ENCODE measurements at regions not wholly inside any gene's neighbourhood (a gene's known extent, or its start where the extent isn't known, plus 50 kb on each side); places are given as distances from the start of the nearest gene placed in this dataset.
"Not testable (repeated sequence)": the region's sequence is repeated elsewhere in the genome, so short reads cannot be mapped to it uniquely, and the experiment has no call there.

DNA sequence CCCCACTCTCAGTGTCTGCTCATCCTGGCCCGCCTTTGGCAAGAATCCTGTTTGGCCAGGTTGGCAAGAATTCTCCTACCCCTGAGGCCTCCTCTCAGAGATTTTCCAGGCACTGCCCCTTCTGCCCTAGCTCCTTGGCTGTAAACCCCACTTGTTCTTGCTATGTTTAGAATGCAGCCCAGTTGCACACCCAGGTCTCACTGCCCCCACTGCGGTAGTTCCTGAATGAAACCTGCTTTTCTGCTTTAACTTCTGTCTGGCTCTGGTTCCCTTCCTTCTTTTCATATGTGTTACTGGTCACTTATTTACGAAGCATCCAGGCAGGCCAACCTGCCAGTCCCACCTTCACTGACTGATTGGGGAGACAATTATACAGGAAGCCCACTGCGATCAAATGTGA, 576.9 kb downstream of the GLRX3 start:
- peak in 5 of 11 donors; percentile 4 to 33 (median 9) for DNase-seq (ENCODE audit: extremely low read depth in 1 of 11, low read depth in 9 of 11, low spot score in 4 of 11)

DNA sequence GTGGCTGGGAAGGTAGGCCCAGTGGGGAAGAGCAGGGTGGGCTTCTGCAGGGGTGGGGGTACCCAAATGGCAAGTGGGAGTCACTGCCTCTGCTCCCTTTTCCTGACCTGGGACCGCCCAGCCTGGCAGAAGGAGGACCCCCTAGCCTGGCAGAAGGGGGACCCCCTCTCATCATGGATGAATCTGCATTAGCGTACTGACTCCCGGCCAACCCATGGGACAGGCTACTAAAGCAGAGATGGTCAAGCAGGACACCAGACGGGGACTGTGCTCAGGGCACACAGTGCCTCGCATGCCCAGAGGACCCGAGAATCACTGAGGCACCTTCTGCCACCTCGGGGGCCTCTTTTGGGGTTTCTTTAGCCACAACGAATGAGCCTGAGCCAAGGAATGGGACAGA, 577.5 kb downstream of the GLRX3 start:
- no peak for DNase-seq (ENCODE audit: extremely low read depth in 1 of 11, low read depth in 9 of 11, low spot score in 4 of 11)

GRCh38 chr10:130714742-130715467, 578.7 kb downstream of the GLRX3 start:
- DNase-seq (ENCODE audit: extremely low read depth in 1 of 11, low read depth in 9 of 11, low spot score in 4 of 11): no peak

DNA sequence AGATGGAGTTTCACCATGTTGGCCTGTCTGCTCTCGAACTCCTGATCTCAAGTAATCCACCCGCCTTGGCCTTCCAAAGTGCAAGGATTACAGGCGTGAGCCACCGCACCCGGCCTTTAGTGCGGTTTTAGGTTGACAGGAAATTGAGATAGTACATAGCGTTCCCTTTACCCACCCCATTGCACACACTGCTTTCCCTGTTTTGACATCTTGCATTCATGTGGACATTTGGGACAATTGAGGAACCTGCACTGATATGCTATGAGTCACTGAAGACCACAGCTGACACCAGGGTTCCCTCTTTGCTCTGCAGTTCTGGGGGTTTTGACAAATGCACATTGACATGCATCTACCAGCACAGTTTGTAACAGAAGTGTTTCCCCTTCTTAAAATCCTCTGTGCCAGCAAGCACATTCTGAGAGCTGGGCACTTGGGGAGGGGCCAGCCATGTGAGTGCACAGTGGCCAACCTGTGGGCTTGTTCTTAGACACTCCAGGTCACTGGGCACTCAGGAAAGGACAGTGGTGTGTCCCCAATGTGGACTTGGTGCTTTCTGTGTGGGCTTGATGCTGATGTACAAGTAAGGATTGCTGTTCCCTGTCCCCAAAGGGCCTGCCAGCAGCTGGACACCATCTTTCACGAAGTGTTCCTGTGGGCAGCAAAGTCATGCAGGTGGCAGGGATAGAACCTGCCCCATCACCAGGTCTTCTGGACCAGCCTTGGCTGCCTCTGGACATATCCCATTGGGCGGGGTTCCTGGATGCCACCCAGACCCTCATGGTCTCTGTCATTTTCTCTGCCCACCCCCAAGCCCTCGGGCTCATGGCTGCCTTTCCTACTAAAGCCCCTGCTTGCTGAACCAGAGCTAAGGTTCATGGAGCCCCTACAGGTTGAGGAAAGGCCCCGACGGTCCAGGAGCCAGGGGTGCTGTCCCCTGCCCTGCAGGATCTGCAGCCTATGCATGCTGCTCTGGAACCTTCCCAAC, 579.8 kb downstream of the GLRX3 start:
- no peak for DNase-seq (ENCODE audit: extremely low read depth in 1 of 11, low read depth in 9 of 11, low spot score in 4 of 11)

- DNase-seq (ENCODE audit: extremely low read depth in 1 of 11, low read depth in 9 of 11, low spot score in 4 of 11): no peak
Observed at GRCh38 chr10:130717083-130717482, 580.9 kb downstream of the GLRX3 start.

GRCh38 chr10:130718744-130719447, 582.7 kb downstream of the GLRX3 start:
- DNase-seq (ENCODE audit: extremely low read depth in 1 of 11, low read depth in 9 of 11, low spot score in 4 of 11): not testable (repeated sequence)

- DNase-seq (ENCODE audit: extremely low read depth in 1 of 11, low read depth in 9 of 11, low spot score in 4 of 11): no peak
Observed at GRCh38 chr10:130719448-130719752, 583.2 kb downstream of the GLRX3 start.

DNA sequence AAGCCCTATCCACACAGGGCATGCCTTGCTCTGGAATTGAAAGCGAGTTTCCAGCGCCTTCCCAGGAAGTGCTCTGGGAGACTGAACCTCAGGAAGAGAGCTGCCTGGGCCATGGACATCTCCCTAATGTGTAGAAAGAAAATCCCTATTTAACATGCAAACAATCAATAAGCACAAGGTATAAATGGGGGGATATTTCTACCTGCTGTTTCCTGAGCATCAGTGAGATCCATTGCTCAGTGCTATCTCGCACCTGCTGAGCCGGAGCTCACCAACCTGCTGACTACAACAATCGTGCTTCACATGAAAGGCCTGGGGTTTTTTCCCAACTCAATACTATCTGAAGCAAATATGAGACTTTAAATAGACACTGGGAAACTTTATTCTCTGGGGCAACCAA, 584.0 kb downstream of the GLRX3 start:
- DNase-seq (ENCODE audit: extremely low read depth in 1 of 11, low read depth in 9 of 11, low spot score in 4 of 11): no peak

- DNase-seq (ENCODE audit: extremely low read depth in 1 of 11, low read depth in 9 of 11, low spot score in 4 of 11): no peak
Observed at GRCh38 chr10:130721971-130722370, 585.8 kb downstream of the GLRX3 start.

DNA sequence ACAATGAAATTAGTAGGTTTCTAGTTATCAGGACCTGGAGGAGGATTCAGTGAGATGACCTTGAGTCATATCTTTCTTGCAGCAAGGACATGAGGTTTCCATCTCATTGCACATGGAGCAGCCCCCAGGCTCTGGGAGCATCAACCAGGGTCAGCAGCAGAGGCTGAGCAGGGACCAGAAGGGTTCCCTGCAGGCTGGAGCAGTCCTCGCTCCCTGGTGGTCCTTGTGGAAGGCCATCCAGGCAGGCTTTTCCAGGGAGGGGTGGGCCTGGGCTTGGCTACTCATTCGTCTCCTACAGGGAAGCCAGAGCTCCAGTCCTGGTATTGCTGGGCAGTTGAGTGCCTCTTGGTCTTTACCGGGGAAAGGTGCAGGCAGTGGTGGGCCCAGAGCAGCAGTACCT, 587.5 kb downstream of the GLRX3 start:
- no peak for DNase-seq (ENCODE audit: extremely low read depth in 1 of 11, low read depth in 9 of 11, low spot score in 4 of 11)

DNA sequence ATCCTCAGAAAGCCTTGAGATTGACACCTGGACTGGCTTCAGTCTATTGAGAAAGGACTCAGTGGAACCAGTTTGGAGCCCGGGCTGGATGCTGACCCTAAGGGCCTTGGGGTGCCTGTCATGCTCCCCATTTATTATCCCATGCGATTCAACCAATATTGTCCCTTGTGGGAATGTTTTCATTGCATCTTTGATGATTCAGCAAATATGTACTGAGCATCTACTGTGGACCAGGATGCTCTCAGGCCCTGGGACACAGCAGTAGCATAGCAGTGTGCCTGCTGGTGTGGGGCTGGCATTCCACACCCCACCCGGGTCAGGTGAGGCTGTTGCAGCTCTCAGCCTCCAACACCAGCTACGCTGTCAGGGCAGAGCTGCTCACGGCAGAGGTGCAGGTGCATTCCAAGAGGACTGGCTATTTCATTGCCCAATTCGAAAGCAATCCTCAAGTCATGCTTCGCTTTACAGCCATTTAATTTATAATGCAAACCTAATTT, 586.0 kb downstream of the TCERG1L start:
- no peak for DNase-seq (ENCODE audit: extremely low read depth in 1 of 11, low read depth in 9 of 11, low spot score in 4 of 11)

DNA sequence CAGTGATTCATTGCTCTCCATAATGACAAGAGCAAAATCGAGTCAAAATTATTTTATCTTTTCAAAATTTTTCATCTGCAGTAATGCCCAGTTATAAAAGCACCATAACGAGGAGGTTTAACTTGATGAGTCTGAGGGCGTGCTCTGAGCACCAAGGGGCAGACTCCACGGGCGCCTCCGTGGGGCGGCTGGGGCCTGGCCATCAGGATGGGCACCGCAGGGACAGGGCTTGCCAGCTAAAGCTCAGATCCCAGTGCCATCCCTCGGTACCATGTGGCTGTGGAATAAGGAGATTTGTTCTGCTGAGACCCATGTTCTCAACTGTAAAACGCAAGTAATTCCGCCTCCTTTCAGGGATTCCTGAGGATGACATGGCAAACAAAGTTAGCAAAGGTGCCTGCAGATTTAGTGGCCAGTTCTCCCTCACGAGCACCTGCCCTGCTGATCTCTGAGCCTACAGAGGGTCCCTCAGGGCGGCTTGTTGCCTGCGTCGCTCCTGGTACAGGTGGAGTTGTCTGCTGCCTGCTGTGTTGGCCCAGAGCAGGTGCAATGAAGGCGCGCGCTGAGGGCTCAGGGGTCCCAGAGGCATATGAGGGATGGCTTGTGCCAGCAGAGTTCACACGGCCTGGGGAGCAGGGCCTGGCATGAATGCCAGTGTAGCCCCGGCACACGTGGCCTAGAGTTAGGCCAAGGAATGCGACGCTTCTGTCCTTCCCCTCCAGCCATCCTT, 584.4 kb downstream of the TCERG1L start:
- no peak for DNase-seq (ENCODE audit: extremely low read depth in 1 of 11, low read depth in 9 of 11, low spot score in 4 of 11)

DNA sequence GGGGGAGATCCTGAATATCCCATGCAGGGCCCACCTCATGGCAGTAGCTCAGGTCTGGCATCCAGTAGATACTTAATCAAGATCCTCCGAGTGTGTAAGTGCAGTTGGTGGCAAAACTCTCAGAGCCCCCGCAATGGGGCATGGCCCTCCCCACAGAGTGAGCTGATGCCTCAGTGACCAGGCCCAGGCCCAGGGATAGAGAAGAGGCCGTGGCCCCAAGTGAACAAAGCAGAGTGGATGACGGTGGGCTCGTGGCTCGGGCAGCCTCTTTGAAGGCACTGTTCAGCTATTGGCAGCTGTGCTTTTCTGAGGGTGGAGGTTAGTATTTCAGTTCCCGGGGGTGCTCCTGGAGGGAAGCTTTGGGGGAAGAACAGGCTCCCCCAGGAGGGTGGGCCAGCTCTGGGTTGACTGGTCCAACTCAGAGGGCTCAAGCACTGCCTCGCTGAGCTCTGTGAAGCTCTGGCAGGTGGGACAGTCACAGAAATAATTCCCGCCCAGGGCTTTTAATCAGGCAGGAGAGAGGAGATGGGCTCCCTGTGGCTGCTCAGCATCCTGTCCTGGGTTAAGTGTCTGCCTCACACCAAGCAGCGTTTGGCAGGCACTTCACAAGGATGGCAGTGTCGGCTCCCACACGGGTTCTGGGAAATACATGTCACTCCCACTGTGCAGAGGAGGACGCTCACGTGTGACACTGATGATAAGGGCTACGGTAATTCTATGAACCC, 583.6 kb downstream of the TCERG1L start:
- no peak for DNase-seq (ENCODE audit: extremely low read depth in 1 of 11, low read depth in 9 of 11, low spot score in 4 of 11)

- DNase-seq (ENCODE audit: extremely low read depth in 1 of 11, low read depth in 9 of 11, low spot score in 4 of 11): no peak
Observed at GRCh38 chr10:130728531-130729215, 582.8 kb downstream of the TCERG1L start.

GRCh38 chr10:130729876-130730275, 581.6 kb downstream of the TCERG1L start:
- no peak for DNase-seq (ENCODE audit: extremely low read depth in 1 of 11, low read depth in 9 of 11, low spot score in 4 of 11)

DNA sequence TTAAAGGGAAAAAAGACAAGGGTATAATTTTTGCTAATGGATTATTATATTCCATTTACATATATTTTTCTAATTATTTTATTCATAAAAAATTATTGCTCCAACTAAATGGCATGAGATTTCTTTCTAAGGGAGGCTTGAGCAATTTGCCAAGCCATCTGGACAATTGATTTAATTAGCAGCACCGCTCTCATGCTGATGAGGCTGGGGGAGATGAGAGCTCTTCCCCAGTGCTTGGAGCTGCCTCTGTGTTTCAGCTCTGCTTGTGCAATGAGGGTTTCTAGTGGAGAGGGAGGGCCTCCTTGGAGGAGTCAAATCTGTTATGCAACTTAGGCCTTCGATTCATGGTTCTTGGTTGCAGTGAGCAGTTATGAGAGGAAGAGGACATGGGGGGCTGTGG, 574.3 kb downstream of the TCERG1L start:
- DNase-seq (ENCODE audit: extremely low read depth in 1 of 11, low read depth in 9 of 11, low spot score in 4 of 11): no peak

DNA sequence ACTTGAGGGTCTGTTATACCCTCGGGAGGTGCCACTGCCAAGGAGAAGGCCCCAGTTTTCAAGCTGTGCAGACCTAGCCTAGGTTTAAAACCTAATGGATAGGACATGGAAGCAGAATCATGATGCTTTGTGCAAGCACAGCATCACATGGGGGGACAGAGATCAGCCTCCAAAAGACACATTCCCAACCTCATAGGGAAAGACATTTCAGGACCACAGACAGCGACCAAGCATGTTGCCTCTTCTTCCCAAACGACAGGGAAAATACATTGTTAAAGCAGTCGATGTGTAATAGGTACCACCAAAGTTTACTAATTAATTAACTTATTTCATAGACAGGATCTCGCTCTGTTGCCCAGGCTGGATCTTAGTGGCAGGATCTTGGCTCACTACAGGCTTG, 573.9 kb downstream of the TCERG1L start:
- DNase-seq (ENCODE audit: extremely low read depth in 1 of 11, low read depth in 9 of 11, low spot score in 4 of 11): peak; percentile 35 to 81 (median 73)
